Spleen (tissue), 7 donors: ENCODE measurements at regions not wholly inside any gene's neighbourhood (a gene's known extent, or its start where the extent isn't known, plus 50 kb on each side); places are given as distances from the start of the nearest gene placed in this dataset.

Experiments used
- CTCF ChIP-seq, 11 experiments: fragments of 200-600 bp in 7 of 11; fragments of 450-650 bp in 4 of 11; sonication (generic) in 4 of 11; IDR thresholded peaks in 8 of 11; conservative IDR thresholded peaks in 3 of 11; 1 replicate in 7 of 11; 2 replicates in 4 of 11; pipeline versions ENCODE4 v1.4.0 to v1.8.0; 2016 to 2021; ENCODE audit warnings: antibody characterized with exemption in 11 of 11, inconsistent platforms in 4 of 11, mild to moderate bottlenecking in 1 of 11
- POLR2A ChIP-seq, 3 donors: fragments of 450-650 bp; IDR thresholded peaks; one replicate each; pipeline ENCODE4 v1.5.1; 2017; ENCODE audit warnings: antibody characterized with exemption in 3 of 3, mild to moderate bottlenecking in 1 of 3
- donor health status: DM: no; HTN: no; CAD: no; lungs with moderate emphysema.
- donor health status: DM: no; HTN: no; CAD: no.
- donor health status: DM: no; HTN: no; CAD: no.

- no peak for TF ChIP-seq CTCF (IDR thresholded peaks at IDR 0.05 in 8 of 11, conservative IDR thresholded peaks at IDR 0.05 in 3 of 11)
- TF ChIP-seq POLR2A (IDR thresholded peaks at IDR 0.05): no peak
Observed at GRCh38 chr9:115992834-115993233, 160.8 kb upstream of the PAPPA start.
